ENCODE measurements at regions not wholly inside any gene's neighbourhood (a gene's known extent, or its start where the extent isn't known, plus 50 kb on each side); places are given as distances from the start of the nearest gene placed in this dataset.

GRCh38 chr9:99373912-99374311 lies 151.8 kb downstream of the SEC61B start (continued):
- no peak for TF ChIP-seq ZFX (CRISPR knock-in tag; IDR thresholded peaks at IDR 0.05; ENCODE audit: low read depth)
- TF ChIP-seq ZSCAN5A (CRISPR knock-in tag; IDR thresholded peaks at IDR 0.05; ENCODE audit: borderline replicate concordance) = no peak
- TF ChIP-seq ZNF34 (CRISPR knock-in tag; IDR thresholded peaks at IDR 0.05; ENCODE audit: borderline replicate concordance) = no peak
- TF ChIP-seq ZNF484 (CRISPR knock-in tag; IDR thresholded peaks at IDR 0.05; ENCODE audit: borderline replicate concordance, low read depth) = no peak
- no peak for TF ChIP-seq FOXJ3 (CRISPR knock-in tag; IDR thresholded peaks at IDR 0.05; ENCODE audit: borderline replicate concordance)
- no peak for TF ChIP-seq GABPA (IDR thresholded peaks at IDR 0.05; ENCODE audit: low read depth, low read length)
- TF ChIP-seq GABPA (CRISPR knock-in tag; IDR thresholded peaks at IDR 0.05; ENCODE audit: low read depth) = no peak
- no peak for TF ChIP-seq ZNF124 (CRISPR knock-in tag; IDR thresholded peaks at IDR 0.05)
- TF ChIP-seq PRPF4 (IDR thresholded peaks at IDR 0.05; ENCODE audit: low read depth, low read length, poor library complexity, severe bottlenecking) = no peak
- TF ChIP-seq ZBED4 (CRISPR knock-in tag; IDR thresholded peaks at IDR 0.05; ENCODE audit: borderline replicate concordance) = no peak
- TF ChIP-seq IRX3 (CRISPR knock-in tag; IDR thresholded peaks at IDR 0.05; ENCODE audit: borderline replicate concordance, low read depth) = no peak
